SK-N-SH treated with all-trans-retinoic acid at 6 μM for 48 hours (cell line): ENCODE measurements at regions not wholly inside any gene's neighbourhood (a gene's known extent, or its start where the extent isn't known, plus 50 kb on each side); places are given as distances from the start of the nearest gene placed in this dataset.
"Not testable (repeated sequence)": the region's sequence is repeated elsewhere in the genome, so short reads cannot be mapped to it uniquely, and the experiment has no call there.

Source experiments
- ARNTL ChIP-seq: fragments of 450-650 bp; formaldehyde crosslinking; IDR thresholded peaks from 2 replicates; pipeline ENCODE4 v1.5.0; 2020; ENCODE audit warnings: low read depth, mild to moderate bottlenecking, moderate library complexity, borderline replicate concordance
- PATZ1 ChIP-seq: fragments of 250-450 bp; sonication (Bioruptor Pico); IDR thresholded peaks from 2 replicates; pipeline ENCODE4 v1.8.0; 2020; ENCODE audit warnings: mild to moderate bottlenecking, moderate library complexity, borderline replicate concordance
- RARB ChIP-seq: fragments of 250-450 bp; sonication (Bioruptor Pico); IDR thresholded peaks from 2 replicates; pipeline ENCODE4 v1.8.0; 2021; ENCODE audit warnings: mild to moderate bottlenecking, moderate library complexity

- TF ChIP-seq RARB (CRISPR knock-in tag); PATZ1; ARNTL (CRISPR knock-in tag): not testable (repeated sequence)
Observed at GRCh38 chr1:47538530-47538929, 100.7 kb downstream of the FOXD2 start.
